ENCODE measurements at regions not wholly inside any gene's neighbourhood (a gene's known extent, or its start where the extent isn't known, plus 50 kb on each side); places are given as distances from the start of the nearest gene placed in this dataset.
A peak's percentile ranks its signal among the peaks of the same experiment; 100 is the strongest.

DNA sequence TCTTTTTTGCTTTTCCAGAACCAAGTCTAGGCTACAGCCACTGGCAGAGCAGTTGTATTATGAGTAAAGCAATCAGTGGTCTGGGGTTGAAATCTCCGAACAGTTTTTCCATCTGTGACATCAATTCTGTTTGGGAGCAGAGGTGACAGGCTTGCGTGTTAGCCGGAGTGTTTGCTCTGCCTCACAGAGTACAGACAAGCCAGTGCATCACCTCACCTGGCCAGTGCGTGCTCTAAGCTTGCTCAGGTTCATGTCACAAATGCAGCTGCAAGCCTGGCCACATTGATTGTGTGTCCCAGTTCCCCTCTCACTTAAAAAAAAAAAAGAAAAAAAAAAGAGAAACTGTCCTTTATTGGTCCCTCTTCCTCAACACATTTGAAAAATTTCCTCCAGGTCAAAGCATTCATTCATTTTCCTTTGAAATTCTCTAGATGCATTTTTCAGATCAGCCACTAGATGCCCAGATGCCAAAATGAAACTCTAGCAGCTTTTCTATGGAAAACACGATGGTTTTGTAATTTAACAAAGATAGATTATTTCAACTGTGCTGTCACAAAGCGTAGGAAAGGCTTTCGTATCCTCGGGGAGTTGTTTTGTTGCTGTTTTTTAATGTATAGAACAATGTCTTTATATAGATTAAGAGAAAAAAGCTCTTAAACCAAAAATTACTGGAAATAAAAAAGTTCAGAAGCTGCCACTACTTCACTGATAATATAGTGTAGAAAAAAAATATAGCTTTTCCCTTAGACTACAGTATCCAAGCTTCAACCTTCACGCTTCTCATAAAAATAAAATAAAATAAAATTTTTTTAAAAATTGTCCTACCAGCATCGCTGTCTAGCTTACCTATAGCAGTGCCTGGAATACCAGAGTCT is 585.5 kb downstream of the TLE1 start:
- Histone ChIP-seq H3K79me2 (ENCODE audit: low read depth) (no peaks in the 10 kb centered on the region), H3K9me3 (ENCODE audit: low read depth) (no peaks in the 10 kb centered on the region), H3K4me2 (no peak overlapping the region), H2AFZ (replicated peaks) (peak overlapping the region; percentile 3), H3K4me1 (peaks cover 6% of the 10 kb centered on the region), H3K27me3 (no peaks in the 10 kb centered on the region), H3K27ac (no peak overlapping the region), H3K36me3 (no peaks in the 10 kb centered on the region), H3F3A (ENCODE audit: low read depth) (no peaks in the 10 kb centered on the region), H3K9ac (no peak overlapping the region), H4K20me1 (ENCODE audit: low read depth) (no peaks in the 10 kb centered on the region), H3K4me3 (no peak overlapping the region)
- DNase-seq (ENCODE audit: low spot score) = no peak
- H3K9me3 Mint-ChIP-seq = peaks cover 12% of the 10 kb centered on the region
- peaks cover 3% of the 10 kb centered on the region for H3K27me3 Mint-ChIP-seq (ENCODE audit: insufficient read depth, low read depth)
- no peak overlapping the region for H3K4me3 Mint-ChIP-seq
- peaks cover 2% of the 10 kb centered on the region for H3K4me1 Mint-ChIP-seq
- TF ChIP-seq, protein P1, sequence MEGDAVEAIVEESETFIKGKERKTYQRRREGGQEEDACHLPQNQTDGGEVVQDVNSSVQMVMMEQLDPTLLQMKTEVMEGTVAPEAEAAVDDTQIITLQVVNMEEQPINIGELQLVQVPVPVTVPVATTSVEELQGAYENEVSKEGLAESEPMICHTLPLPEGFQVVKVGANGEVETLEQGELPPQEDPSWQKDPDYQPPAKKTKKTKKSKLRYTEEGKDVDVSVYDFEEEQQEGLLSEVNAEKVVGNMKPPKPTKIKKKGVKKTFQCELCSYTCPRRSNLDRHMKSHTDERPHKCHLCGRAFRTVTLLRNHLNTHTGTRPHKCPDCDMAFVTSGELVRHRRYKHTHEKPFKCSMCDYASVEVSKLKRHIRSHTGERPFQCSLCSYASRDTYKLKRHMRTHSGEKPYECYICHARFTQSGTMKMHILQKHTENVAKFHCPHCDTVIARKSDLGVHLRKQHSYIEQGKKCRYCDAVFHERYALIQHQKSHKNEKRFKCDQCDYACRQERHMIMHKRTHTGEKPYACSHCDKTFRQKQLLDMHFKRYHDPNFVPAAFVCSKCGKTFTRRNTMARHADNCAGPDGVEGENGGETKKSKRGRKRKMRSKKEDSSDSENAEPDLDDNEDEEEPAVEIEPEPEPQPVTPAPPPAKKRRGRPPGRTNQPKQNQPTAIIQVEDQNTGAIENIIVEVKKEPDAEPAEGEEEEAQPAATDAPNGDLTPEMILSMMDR (IDR thresholded peaks at IDR 0.05) = peak; percentile 36
- no peak for TF ChIP-seq EZH2 (IDR thresholded peaks at IDR 0.05)
- no peak for TF ChIP-seq EZH2phosphoT487 (IDR thresholded peaks at IDR 0.05)
- no peak overlapping the region for H3K27ac Mint-ChIP-seq
- no peaks in the 10 kb centered on the region for H3K36me3 Mint-ChIP-seq

DNA sequence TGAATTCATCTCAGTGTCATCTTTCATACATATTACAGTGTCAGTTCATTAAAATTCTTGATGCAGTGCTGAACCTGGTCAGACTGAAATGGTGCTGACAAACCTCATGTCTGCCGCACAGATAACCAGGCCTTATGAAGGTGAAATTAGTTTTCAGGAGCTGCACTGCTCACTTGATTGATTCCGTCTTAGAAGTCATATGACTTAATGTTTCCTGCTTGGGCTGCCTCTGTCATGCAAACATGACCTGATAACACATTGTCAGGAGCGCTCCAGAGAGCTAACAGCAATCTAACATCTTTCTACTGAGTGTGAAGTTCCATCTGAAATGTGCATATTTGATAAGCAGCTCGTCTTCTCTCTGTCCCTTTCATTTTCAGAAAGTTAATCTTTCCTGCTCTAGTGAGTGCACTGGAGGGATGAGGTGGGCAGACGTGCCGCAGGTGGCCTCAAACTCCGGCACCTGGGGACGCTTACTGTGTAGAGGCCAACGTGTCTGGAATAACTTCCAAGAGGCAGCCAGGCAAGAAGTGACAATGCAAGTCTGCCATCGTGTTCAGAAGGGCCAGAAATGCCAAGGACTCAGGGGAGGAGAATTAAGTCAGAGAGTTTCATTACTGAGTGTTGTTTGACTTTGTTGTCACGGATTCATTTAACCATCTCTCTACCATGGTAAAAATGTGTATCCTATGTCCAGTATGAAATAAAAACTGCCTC is 592.1 kb downstream of the TLE1 start:
- Mint-ChIP-seq H3K27ac (no peak overlapping the region), H3K9me3 (peaks cover 20% of the 10 kb centered on the region), H3K36me3 (no peaks in the 10 kb centered on the region), H3K4me1 (peaks cover 3% of the 10 kb centered on the region), H3K27me3 (ENCODE audit: insufficient read depth, low read depth) (peaks cover 2% of the 10 kb centered on the region), H3K4me3 (no peak overlapping the region)
- no peaks in the 10 kb centered on the region for H3F3A ChIP-seq (ENCODE audit: low read depth)
- no peaks in the 10 kb centered on the region for H4K20me1 ChIP-seq (ENCODE audit: low read depth)
- no peak for DNase-seq (ENCODE audit: low spot score)
- H3K36me3 ChIP-seq = no peaks in the 10 kb centered on the region
- TF ChIP-seq, protein P1 (IDR thresholded peaks at IDR 0.05) = no peak
- TF ChIP-seq EZH2 (IDR thresholded peaks at IDR 0.05) = no peak
- H3K79me2 ChIP-seq (ENCODE audit: low read depth) = no peaks in the 10 kb centered on the region
- no peak overlapping the region for H3K4me3 ChIP-seq
- no peaks in the 10 kb centered on the region for H3K4me1 ChIP-seq
- H3K4me2 ChIP-seq = no peak overlapping the region
- H3K9me3 ChIP-seq (ENCODE audit: low read depth) = no peaks in the 10 kb centered on the region
- H3K27ac ChIP-seq = no peak overlapping the region
- peak overlapping the region; percentile 11 for H2AFZ ChIP-seq (replicated peaks)
- no peak overlapping the region for H3K9ac ChIP-seq
- no peaks in the 10 kb centered on the region for H3K27me3 ChIP-seq

DNA sequence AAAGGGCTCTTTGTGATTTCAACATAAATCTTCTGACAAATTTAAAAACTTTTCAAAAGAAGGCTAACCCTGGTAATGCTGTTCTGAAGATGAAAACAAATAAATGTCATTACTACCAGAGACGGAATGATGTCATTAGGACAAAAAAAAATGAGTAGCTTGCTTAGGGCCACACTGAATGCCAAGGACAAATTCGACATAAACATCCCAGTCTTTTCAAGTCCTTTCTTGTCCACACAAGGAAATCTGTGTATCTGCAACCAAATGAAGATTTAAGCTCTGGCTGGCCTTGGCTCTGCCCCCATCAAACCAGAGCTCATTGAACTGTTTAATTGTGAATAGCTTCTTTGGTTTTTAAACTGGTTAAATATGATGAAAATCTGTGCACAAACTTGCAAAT is 592.7 kb downstream of the TLE1 start:
- no peaks in the 10 kb centered on the region for H3K79me2 ChIP-seq (ENCODE audit: low read depth)
- Mint-ChIP-seq H3K36me3 (no peaks in the 10 kb centered on the region), H3K27ac (no peak overlapping the region), H3K9me3 (peaks cover 20% of the 10 kb centered on the region), H3K4me3 (no peak overlapping the region), H3K27me3 (ENCODE audit: insufficient read depth, low read depth) (peaks cover 2% of the 10 kb centered on the region), H3K4me1 (peaks cover 3% of the 10 kb centered on the region)
- H3K9ac ChIP-seq = no peak overlapping the region
- H3K4me1 ChIP-seq = no peaks in the 10 kb centered on the region
- TF ChIP-seq, protein P1 (IDR thresholded peaks at IDR 0.05) = no peak
- TF ChIP-seq EZH2 (IDR thresholded peaks at IDR 0.05) = no peak
- TF ChIP-seq EZH2phosphoT487 (IDR thresholded peaks at IDR 0.05) = no peak
- no peaks in the 10 kb centered on the region for H4K20me1 ChIP-seq (ENCODE audit: low read depth)
- H3F3A ChIP-seq (ENCODE audit: low read depth) = no peaks in the 10 kb centered on the region
- H3K27ac ChIP-seq = no peak overlapping the region
- DNase-seq (ENCODE audit: low spot score) = no peak
- H3K4me3 ChIP-seq = no peak overlapping the region
- H3K27me3 ChIP-seq = no peaks in the 10 kb centered on the region
- no peaks in the 10 kb centered on the region for H3K36me3 ChIP-seq
- H2AFZ ChIP-seq (replicated peaks) = peak overlapping the region; percentile 11
- no peak overlapping the region for H3K4me2 ChIP-seq
- no peaks in the 10 kb centered on the region for H3K9me3 ChIP-seq (ENCODE audit: low read depth)

Data from neural progenitor cell (in vitro differentiated cells).